ENCODE measurements at regions not wholly inside any gene's neighbourhood (a gene's known extent, or its start where the extent isn't known, plus 50 kb on each side); places are given as distances from the start of the nearest gene placed in this dataset.

GRCh38 chr20:40802886-40803285 is 113.8 kb upstream of the MAFB start:
- TF ChIP-seq TEAD4 (IDR thresholded peaks at IDR 0.05) = no peak
- TF ChIP-seq CREB1 (IDR thresholded peaks at IDR 0.05; ENCODE audit: low read depth) = no peak

GRCh38 chr20:40803381-40803780 is 114.3 kb upstream of the MAFB start:
- no peak for TF ChIP-seq CEBPB (IDR thresholded peaks at IDR 0.05)
- TF ChIP-seq, protein P1, sequence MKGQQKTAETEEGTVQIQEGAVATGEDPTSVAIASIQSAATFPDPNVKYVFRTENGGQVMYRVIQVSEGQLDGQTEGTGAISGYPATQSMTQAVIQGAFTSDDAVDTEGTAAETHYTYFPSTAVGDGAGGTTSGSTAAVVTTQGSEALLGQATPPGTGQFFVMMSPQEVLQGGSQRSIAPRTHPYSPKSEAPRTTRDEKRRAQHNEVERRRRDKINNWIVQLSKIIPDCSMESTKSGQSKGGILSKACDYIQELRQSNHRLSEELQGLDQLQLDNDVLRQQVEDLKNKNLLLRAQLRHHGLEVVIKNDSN (IDR thresholded peaks at IDR 0.05) = no peak
- TF ChIP-seq TAF1 (IDR thresholded peaks at IDR 0.05; ENCODE audit: low read depth) = no peak
- TF ChIP-seq RAD21 (IDR thresholded peaks at IDR 0.05; ENCODE audit: low read depth) = no peak
- no peak for TF ChIP-seq YY1 (IDR thresholded peaks at IDR 0.05; ENCODE audit: low read depth)
- no peak for TF ChIP-seq CREB1 (IDR thresholded peaks at IDR 0.05; ENCODE audit: low read depth)
- no peak for TF ChIP-seq TCF12 (IDR thresholded peaks at IDR 0.05; ENCODE audit: low read depth)
- TF ChIP-seq FOXM1 (IDR thresholded peaks at IDR 0.05; ENCODE audit: borderline replicate concordance, low read depth) = no peak
- TF ChIP-seq EGR1 (IDR thresholded peaks at IDR 0.05) = no peak
- TF ChIP-seq TEAD4 (IDR thresholded peaks at IDR 0.05) = no peak
- TF ChIP-seq REST (IDR thresholded peaks at IDR 0.05; ENCODE audit: low read depth) = no peak
- no peak for TF ChIP-seq EP300 (IDR thresholded peaks at IDR 0.05; ENCODE audit: borderline replicate concordance)
- TF ChIP-seq NFIC (IDR thresholded peaks at IDR 0.05) = no peak
- no peak for TF ChIP-seq MAX (IDR thresholded peaks at IDR 0.05)
- no peak for TF ChIP-seq ZBTB7A (IDR thresholded peaks at IDR 0.05; ENCODE audit: low read depth)

DNA sequence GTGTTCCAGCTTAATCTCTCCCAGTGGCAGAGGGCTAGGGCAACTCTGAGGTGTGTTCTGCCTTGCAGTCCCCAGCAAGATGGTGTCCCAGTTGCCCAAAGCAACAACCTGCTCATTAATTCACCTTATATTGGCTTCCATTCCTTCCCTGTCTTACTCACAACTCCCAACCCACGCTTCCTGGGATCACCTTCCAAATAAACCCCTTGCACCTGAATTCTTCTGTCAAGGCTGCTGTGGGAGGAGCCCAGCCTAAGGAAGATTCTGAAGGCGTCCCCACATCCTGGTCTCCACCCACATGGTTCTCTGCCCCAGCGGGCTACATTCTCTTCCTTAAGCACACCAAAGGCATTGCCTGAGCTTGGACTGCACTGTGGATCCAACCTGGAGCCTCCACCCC is 116.6 kb upstream of the MAFB start:
- TF ChIP-seq RAD21 (IDR thresholded peaks at IDR 0.05; ENCODE audit: low read depth) (no peak), ZBTB7A (IDR thresholded peaks at IDR 0.05; ENCODE audit: low read depth) (no peak), YY1 (IDR thresholded peaks at IDR 0.05; ENCODE audit: low read depth) (no peak)
- TF ChIP-seq, protein P1 (IDR thresholded peaks at IDR 0.05) = no peak

GRCh38 chr20:40806929-40807820 is 118.1 kb upstream of the MAFB start:
- no peak for TF ChIP-seq EP300 (IDR thresholded peaks at IDR 0.05; ENCODE audit: borderline replicate concordance)
- TF ChIP-seq ZBTB7A (IDR thresholded peaks at IDR 0.05; ENCODE audit: low read depth) = no peak
- TF ChIP-seq CREB1 (IDR thresholded peaks at IDR 0.05; ENCODE audit: low read depth) = no peak
- no peak for TF ChIP-seq TCF12 (IDR thresholded peaks at IDR 0.05; ENCODE audit: low read depth)
- no peak for TF ChIP-seq CEBPB (IDR thresholded peaks at IDR 0.05)
- no peak for TF ChIP-seq NFIC (IDR thresholded peaks at IDR 0.05)
- TF ChIP-seq RAD21 (IDR thresholded peaks at IDR 0.05; ENCODE audit: low read depth) = no peak
- no peak for TF ChIP-seq FOXM1 (IDR thresholded peaks at IDR 0.05; ENCODE audit: borderline replicate concordance, low read depth)
- no peak for TF ChIP-seq REST (IDR thresholded peaks at IDR 0.05; ENCODE audit: low read depth)
- TF ChIP-seq EGR1 (IDR thresholded peaks at IDR 0.05) = no peak

DNA sequence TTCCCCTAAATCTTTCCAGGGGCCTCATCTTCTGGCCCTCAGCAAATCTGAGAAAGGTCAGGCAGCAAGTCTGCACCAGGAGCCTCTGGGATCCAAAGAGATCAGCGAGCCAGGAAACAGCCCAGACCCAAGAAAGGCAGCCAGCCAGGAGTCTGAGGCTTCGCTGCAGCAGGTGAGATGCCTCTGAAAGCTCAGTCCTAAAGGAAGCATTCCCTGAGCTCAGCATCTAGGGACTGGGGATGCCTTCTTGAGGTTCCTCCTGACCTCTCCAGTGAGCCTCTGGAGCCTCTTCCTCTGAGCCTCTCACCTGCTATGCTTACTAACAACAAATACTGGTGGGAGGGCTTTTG is 118.8 kb upstream of the MAFB start:
- TF ChIP-seq CEBPB (IDR thresholded peaks at IDR 0.05) (no peak), MAX (IDR thresholded peaks at IDR 0.05) (no peak), EP300 (IDR thresholded peaks at IDR 0.05; ENCODE audit: borderline replicate concordance) (no peak), REST (IDR thresholded peaks at IDR 0.05; ENCODE audit: low read depth) (no peak), EGR1 (IDR thresholded peaks at IDR 0.05) (no peak), RAD21 (IDR thresholded peaks at IDR 0.05; ENCODE audit: low read depth) (no peak), NFIC (IDR thresholded peaks at IDR 0.05) (no peak), FOXM1 (IDR thresholded peaks at IDR 0.05; ENCODE audit: borderline replicate concordance, low read depth) (no peak), TEAD4 (IDR thresholded peaks at IDR 0.05) (no peak), ZBTB7A (IDR thresholded peaks at IDR 0.05; ENCODE audit: low read depth) (no peak), YY1 (IDR thresholded peaks at IDR 0.05; ENCODE audit: low read depth) (no peak)

Data from Ishikawa (cell line).